ENCODE measurements at regions not wholly inside any gene's neighbourhood (a gene's known extent, or its start where the extent isn't known, plus 50 kb on each side); places are given as distances from the start of the nearest gene placed in this dataset.

DNA sequence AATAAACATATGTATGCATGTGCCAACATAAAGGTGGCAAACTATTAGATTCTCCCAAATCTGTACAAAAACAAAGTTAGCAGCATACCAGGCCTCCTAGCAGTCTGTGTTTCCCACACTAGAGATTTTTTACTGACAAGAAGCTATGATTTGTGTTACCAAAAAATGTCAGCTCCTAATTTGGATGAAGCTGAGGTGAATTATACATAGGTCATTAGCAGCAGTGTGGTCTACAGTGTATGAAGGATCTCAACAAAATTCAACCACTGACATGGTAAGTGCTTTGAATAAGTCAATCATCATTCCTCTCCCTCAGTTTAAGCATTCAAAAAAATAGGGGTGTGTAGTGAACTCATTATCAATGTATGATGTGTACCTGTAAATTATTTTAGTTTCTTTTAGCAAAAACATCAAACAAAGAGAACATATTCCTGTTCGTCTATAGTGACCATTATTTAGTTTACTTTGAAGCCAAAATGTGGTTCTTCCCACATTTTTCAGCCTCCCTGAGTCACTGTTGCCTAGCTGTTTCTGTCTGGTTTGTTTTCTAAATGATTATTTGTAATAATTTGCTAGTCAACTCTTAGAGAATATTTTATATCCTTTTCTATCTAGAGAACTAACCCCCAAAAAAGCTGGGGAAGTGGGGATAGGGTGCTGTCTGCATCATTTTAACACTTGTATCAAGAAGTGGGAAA is 52.1 kb upstream of the RGMB start:
- Mint-ChIP-seq H3K27me3 (ENCODE audit: low read depth) (no peaks in the 10 kb centered on the region), H3K27ac (no peak overlapping the region), H3K36me3 (no peaks in the 10 kb centered on the region), H3K4me3 (no peak overlapping the region), H3K4me1 (peaks cover 2% of the 10 kb centered on the region), H3K9me3 (peaks cover 14% of the 10 kb centered on the region)
- TF ChIP-seq CTCF (IDR thresholded peaks at IDR 0.05; ENCODE audit: unreplicated experiment): no peak
- DNase-seq (ENCODE audit: low spot score in 2 of 2, unreplicated experiment in 2 of 2): no peak

DNA sequence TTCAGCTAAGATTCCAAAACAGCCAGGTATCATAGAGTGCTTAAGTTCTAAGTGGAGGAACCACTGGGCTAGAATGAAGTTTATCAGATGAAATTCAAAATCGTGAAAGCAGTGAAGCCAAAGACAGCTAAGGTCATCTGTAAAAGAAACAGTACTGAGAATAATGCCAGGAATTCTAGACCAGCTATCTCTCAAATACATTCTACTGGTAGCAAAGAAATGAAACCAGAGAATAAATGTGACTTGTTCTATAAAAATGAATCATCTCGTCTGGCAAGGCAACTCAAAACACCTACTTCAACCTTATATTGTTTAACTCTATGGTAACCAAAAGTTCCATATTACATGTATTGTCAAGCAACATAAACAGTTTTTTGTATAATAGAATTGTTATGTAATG is 51.3 kb upstream of the RGMB start:
- no peak for TF ChIP-seq CTCF (IDR thresholded peaks at IDR 0.05; ENCODE audit: unreplicated experiment)
- Mint-ChIP-seq H3K4me3 (no peak overlapping the region), H3K27me3 (ENCODE audit: low read depth) (no peaks in the 10 kb centered on the region), H3K9me3 (peaks cover 14% of the 10 kb centered on the region), H3K36me3 (no peaks in the 10 kb centered on the region), H3K27ac (no peak overlapping the region), H3K4me1 (peaks cover 2% of the 10 kb centered on the region)
- DNase-seq (ENCODE audit: low spot score in 2 of 2, unreplicated experiment in 2 of 2): no peak

DNA sequence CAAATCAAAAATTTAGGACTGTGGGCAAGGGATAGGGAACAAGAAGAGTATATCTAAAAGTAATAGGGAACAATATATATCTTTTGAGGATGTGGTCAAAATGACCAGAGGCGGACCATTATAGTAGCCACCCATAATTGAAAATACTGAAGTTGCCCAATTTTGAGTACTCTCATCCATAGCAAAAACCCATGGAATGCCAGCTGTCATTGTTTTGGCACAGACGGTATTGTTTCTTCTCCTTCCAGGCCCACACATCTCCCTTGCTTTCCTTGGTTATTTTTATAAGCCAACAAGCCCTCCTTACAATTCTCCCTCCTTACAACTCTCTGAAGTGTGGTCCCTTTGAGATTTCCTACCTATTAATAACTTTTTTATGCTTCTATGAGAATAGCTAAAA is 50.4 kb upstream of the RGMB start:
- no peak for TF ChIP-seq CTCF (IDR thresholded peaks at IDR 0.05; ENCODE audit: unreplicated experiment)
- no peak for DNase-seq (ENCODE audit: low spot score in 2 of 2, unreplicated experiment in 2 of 2)
- Mint-ChIP-seq H3K27me3 (ENCODE audit: low read depth) (no peaks in the 10 kb centered on the region), H3K27ac (no peak overlapping the region), H3K4me1 (peaks cover 2% of the 10 kb centered on the region), H3K4me3 (no peak overlapping the region), H3K9me3 (peaks cover 12% of the 10 kb centered on the region), H3K36me3 (no peaks in the 10 kb centered on the region)

Data from mesothelial cell of epicardium (in vitro differentiated cells).